COLO829 (cell line): ENCODE measurements at regions not wholly inside any gene's neighbourhood (a gene's known extent, or its start where the extent isn't known, plus 50 kb on each side); places are given as distances from the start of the nearest gene placed in this dataset.

Source experiments
- DNase-seq: peaks from one replicate; pipeline ENCODE4 v3.0.0; 2012; ENCODE audit warnings: low spot score

GRCh38 chr6:25038300-25038699 is 102.5 kb upstream of the RIPOR2 start:
- DNase-seq = no peak

- DNase-seq = no peak
Observed at GRCh38 chr6:25038999-25039398, 103.2 kb upstream of the RIPOR2 start.

- DNase-seq = no peak
Observed at GRCh38 chr6:25041485-25042035, 105.8 kb upstream of the RIPOR2 start.

GRCh38 chr6:25042036-25042521 is 106.3 kb upstream of the RIPOR2 start:
- no peak for DNase-seq

GRCh38 chr6:25042536-25042935 is 106.8 kb upstream of the RIPOR2 start:
- DNase-seq = no peak

- DNase-seq = no peak
Observed at GRCh38 chr6:25042984-25043725, 107.4 kb upstream of the RIPOR2 start.

GRCh38 chr6:25043892-25044291 is 108.1 kb upstream of the RIPOR2 start:
- DNase-seq = no peak

GRCh38 chr6:25046942-25047341 is 111.2 kb upstream of the RIPOR2 start:
- no peak for DNase-seq

GRCh38 chr6:25050356-25050755 is 114.6 kb upstream of the RIPOR2 start:
- peak; percentile 92 for DNase-seq

- no peak for DNase-seq
Observed at GRCh38 chr6:25051083-25051482, 115.3 kb upstream of the RIPOR2 start.

- no peak for DNase-seq
Observed at GRCh38 chr6:25052181-25052580, 116.4 kb upstream of the RIPOR2 start.

GRCh38 chr6:25053875-25054371 is 118.2 kb upstream of the RIPOR2 start:
- peak; percentile 99 for DNase-seq

- peak; percentile 79 for DNase-seq
Observed at GRCh38 chr6:25054469-25054868, 118.7 kb upstream of the RIPOR2 start.

GRCh38 chr6:25056130-25056529 is 120.4 kb upstream of the RIPOR2 start:
- DNase-seq = no peak

GRCh38 chr6:25057111-25057905 is 121.5 kb upstream of the RIPOR2 start:
- no peak for DNase-seq

GRCh38 chr6:25058441-25058840 is 122.7 kb upstream of the RIPOR2 start:
- no peak for DNase-seq

- DNase-seq = no peak
Observed at GRCh38 chr6:25058941-25059340, 123.2 kb upstream of the RIPOR2 start.

- DNase-seq = no peak
Observed at GRCh38 chr6:25060522-25060921, 124.8 kb upstream of the RIPOR2 start.

GRCh38 chr6:25061289-25061936 is 125.7 kb upstream of the RIPOR2 start:
- peak; percentile 50 for DNase-seq

- no peak for DNase-seq
Observed at GRCh38 chr6:25062070-25062811, 126.5 kb upstream of the RIPOR2 start.

- DNase-seq = peak; percentile 41
Observed at GRCh38 chr6:25064006-25064405, 128.2 kb upstream of the RIPOR2 start.

- no peak for DNase-seq
Observed at GRCh38 chr6:25065666-25066065, 129.9 kb upstream of the RIPOR2 start.
